ENCODE measurements at regions not wholly inside any gene's neighbourhood (a gene's known extent, or its start where the extent isn't known, plus 50 kb on each side); places are given as distances from the start of the nearest gene placed in this dataset.

- DNase-seq (ENCODE audit: low spot score) = no peak
Observed at GRCh38 chr15:62745621-62746225, 296.8 kb upstream of the TPM1 start.

- DNase-seq (ENCODE audit: low spot score) = no peak
Observed at GRCh38 chr15:62748196-62748595, 294.4 kb upstream of the TPM1 start.

- DNase-seq (ENCODE audit: low spot score) = no peak
Observed at GRCh38 chr15:62749036-62749815, 293.3 kb upstream of the TPM1 start.

GRCh38 chr15:62750471-62750870, 292.1 kb upstream of the TPM1 start:
- DNase-seq (ENCODE audit: low spot score) = no peak

- no peak for DNase-seq (ENCODE audit: low spot score)
Observed at GRCh38 chr15:62752657-62753517, 289.7 kb upstream of the TPM1 start.

- no peak for DNase-seq (ENCODE audit: low spot score)
Observed at GRCh38 chr15:62753518-62754221, 288.9 kb upstream of the TPM1 start.

- DNase-seq (ENCODE audit: low spot score) = no peak
Observed at GRCh38 chr15:62756326-62756994, 286.1 kb upstream of the TPM1 start.

GRCh38 chr15:62756995-62757360, 285.6 kb upstream of the TPM1 start:
- no peak for DNase-seq (ENCODE audit: low spot score)

GRCh38 chr15:62757535-62757934, 285.0 kb upstream of the TPM1 start:
- DNase-seq (ENCODE audit: low spot score) = no peak

GRCh38 chr15:62758126-62758951, 284.2 kb upstream of the TPM1 start:
- no peak for DNase-seq (ENCODE audit: low spot score)

- DNase-seq (ENCODE audit: low spot score) = no peak
Observed at GRCh38 chr15:62758952-62759349, 283.6 kb upstream of the TPM1 start.

GRCh38 chr15:62760538-62760937, 282.0 kb upstream of the TPM1 start:
- DNase-seq (ENCODE audit: low spot score) = no peak

GRCh38 chr15:62765916-62766315, 276.6 kb upstream of the TPM1 start:
- no peak for DNase-seq (ENCODE audit: low spot score)

- DNase-seq (ENCODE audit: low spot score) = no peak
Observed at GRCh38 chr15:62766599-62766998, 275.9 kb upstream of the TPM1 start.

GRCh38 chr15:62769604-62770003, 272.9 kb upstream of the TPM1 start:
- DNase-seq (ENCODE audit: low spot score) = peak; percentile 75

GRCh38 chr15:62770111-62770660, 272.4 kb upstream of the TPM1 start:
- no peak for DNase-seq (ENCODE audit: low spot score)

GRCh38 chr15:62770752-62771151, 271.8 kb upstream of the TPM1 start:
- no peak for DNase-seq (ENCODE audit: low spot score)

GRCh38 chr15:62771234-62771633, 271.3 kb upstream of the TPM1 start:
- DNase-seq (ENCODE audit: low spot score) = no peak

- no peak for DNase-seq (ENCODE audit: low spot score)
Observed at GRCh38 chr15:62773369-62774165, 269.0 kb upstream of the TPM1 start.

- no peak for DNase-seq (ENCODE audit: low spot score)
Observed at GRCh38 chr15:62775932-62776331, 266.6 kb upstream of the TPM1 start.
